SK-N-SH (cell line): ENCODE measurements at regions not wholly inside any gene's neighbourhood (a gene's known extent, or its start where the extent isn't known, plus 50 kb on each side); places are given as distances from the start of the nearest gene placed in this dataset.

ENCODE experiments used
- CTCF ChIA-PET: fragments of 300-600, 350-600 bp; formaldehyde crosslinking; extraction: SDS; loops from one replicate; lab custom pipeline; 2021; lab: Yijun Ruan, JAX
- POLR2A ChIA-PET: fragments of 350-600 bp; sonication (Branson Sonifier 250); formaldehyde crosslinking; extraction: SDS; loops from one replicate; lab custom pipeline; 2020; ENCODE audit warnings: antibody characterized with exemption, inconsistent platforms; lab: Yijun Ruan, JAX
- DNase-seq: peaks from one replicate; pipeline ENCODE4 v3.0.0; 2012
- H2AFZ ChIP-seq: fragments of 200-600 bp; sonication (generic); 2 replicates; pipeline ENCODE4 v1.8.1; 2016; ENCODE audit warnings: antibody characterized with exemption, mild to moderate bottlenecking, low read depth
- H3F3A ChIP-seq: fragments of 200-600 bp; sonication (generic); replicated peaks from 2 replicates; pipeline ENCODE3; 2016; ENCODE audit warnings: antibody characterized with exemption, mild to moderate bottlenecking; ENCODE audit not compliant: insufficient read depth
- H3K27ac ChIP-seq, 2 experiments: fragments of 200-500 bp in 1 of 2; fragments of 200-600 bp in 1 of 2; sonication (Bioruptor generic) in 1 of 2; sonication (generic), shearing (Covaris generic) in 1 of 2; 2 replicates each; pipeline versions ENCODE4 v1.5.1 to v1.6.1; 2014 to 2016; ENCODE audit warnings: low read depth in 2 of 2, inconsistent platforms in 1 of 2, low read length in 1 of 2, mild to moderate bottlenecking in 1 of 2, mixed read lengths in 1 of 2
- H3K27me3 ChIP-seq: fragments of 200-600 bp; sonication (generic), shearing (Covaris generic); 2 replicates; pipeline ENCODE4 v1.6.1; 2016; ENCODE audit warnings: mixed run types; ENCODE audit not compliant: insufficient read depth
- H3K36me3 ChIP-seq, 2 experiments: fragments of 200-500 bp in 1 of 2; fragments of 200-600 bp in 1 of 2; sonication (Bioruptor generic) in 1 of 2; sonication (generic) in 1 of 2; replicated peaks in 1 of 2; 2 replicates each; pipeline versions ENCODE3 to v1.5.1; 2014 to 2016; ENCODE audit warnings: low read length in 1 of 2, mild to moderate bottlenecking in 1 of 2; ENCODE audit not compliant: insufficient read depth in 2 of 2, control insufficient read depth in 1 of 2
- H3K4me1 ChIP-seq, 2 experiments: fragments of 200-500 bp in 1 of 2; fragments of 200-600 bp in 1 of 2; sonication (Bioruptor generic) in 1 of 2; sonication (generic), shearing (Covaris generic) in 1 of 2; 2 replicates each; pipeline versions ENCODE4 v1.5.1 to v1.6.1; 2014 to 2016; ENCODE audit warnings: low read depth in 1 of 2, low read length in 1 of 2, mixed run types in 1 of 2; ENCODE audit not compliant: insufficient read depth in 2 of 2, control insufficient read depth in 1 of 2
- H3K4me2 ChIP-seq: fragments of 200-600 bp; sonication (generic), shearing (Covaris generic); 2 replicates; pipeline ENCODE4 v1.6.1; 2017; ENCODE audit warnings: mixed run types
- H3K4me3 ChIP-seq, 2 experiments: fragments of 200-500 bp in 1 of 2; fragments of 200-600 bp in 1 of 2; sonication (Bioruptor generic) in 1 of 2; sonication (generic), shearing (Covaris generic) in 1 of 2; 2 replicates each; pipeline versions ENCODE4 v1.5.1 to v1.8.1; 2014 to 2016; ENCODE audit warnings: low read depth in 2 of 2, inconsistent platforms in 1 of 2, low read length in 1 of 2, mild to moderate bottlenecking in 1 of 2, mixed read lengths in 1 of 2, moderate library complexity in 1 of 2
- H3K79me2 ChIP-seq: fragments of 200-600 bp; sonication (generic); 2 replicates; pipeline ENCODE4 v1.8.1; 2017; ENCODE audit warnings: mild to moderate bottlenecking; ENCODE audit not compliant: insufficient read depth
- H3K9ac ChIP-seq: fragments of 200-600 bp; sonication (generic); 2 replicates; pipeline ENCODE4 v1.6.1; 2017; ENCODE audit warnings: mixed run types
- H3K9me2 ChIP-seq: fragments of 200-600 bp; sonication (generic); 2 replicates; pipeline ENCODE4 v1.6.1; 2017; ENCODE audit warnings: mixed run types
- H3K9me3 ChIP-seq: fragments of 200-600 bp; sonication (generic); 2 replicates; pipeline ENCODE4 v1.6.1; 2017; ENCODE audit warnings: mixed run types, mild to moderate bottlenecking, moderate library complexity
- H4K20me1 ChIP-seq: fragments of 200-600 bp; sonication (generic); 2 replicates; pipeline ENCODE4 v1.6.1; 2017; ENCODE audit warnings: mild to moderate bottlenecking, mixed run types; ENCODE audit not compliant: insufficient read depth
- CHD2 ChIP-seq: fragments of 150-350 bp; IDR thresholded peaks from 2 replicates; pipeline ENCODE4 v1.6.1; 2018; ENCODE audit warnings: low read length; ENCODE audit not compliant: partially characterized antibody
- FOSL2 ChIP-seq: IDR thresholded peaks from 2 replicates; pipeline ENCODE4 v1.4.0; 2012; ENCODE audit warnings: low read depth, mild to moderate bottlenecking, moderate library complexity, borderline replicate concordance
- GABPA ChIP-seq: IDR thresholded peaks from 2 replicates; pipeline ENCODE4 v1.4.0; 2012; ENCODE audit warnings: low read depth, mild to moderate bottlenecking
- IRF3 ChIP-seq: fragments of 150-350 bp; IDR thresholded peaks from 2 replicates; pipeline ENCODE4 v1.6.1; 2016; ENCODE audit warnings: mild to moderate bottlenecking, low read depth, low read length
- JUND ChIP-seq: IDR thresholded peaks from 2 replicates; pipeline ENCODE4 v1.4.0; 2012
- MXI1 ChIP-seq: IDR thresholded peaks from 2 replicates; pipeline ENCODE4 v1.6.1; 2012; ENCODE audit warnings: mild to moderate bottlenecking, low read depth, low read length, improper control_type of control experiment
- REST ChIP-seq: IDR thresholded peaks from 2 replicates; pipeline ENCODE4 v1.6.1; 2012; ENCODE audit warnings: mild to moderate bottlenecking, low read depth, low read length, moderate library complexity
- RFX5 ChIP-seq: IDR thresholded peaks from 2 replicates; pipeline ENCODE4 v1.6.1; 2012; ENCODE audit warnings: mild to moderate bottlenecking, improper control_type of control experiment, low read length
- TAF1 ChIP-seq: IDR thresholded peaks from 2 replicates; pipeline ENCODE4 v1.6.1; 2012; ENCODE audit warnings: low read depth, mild to moderate bottlenecking, low read length, moderate library complexity, borderline replicate concordance
- TCF12 ChIP-seq: IDR thresholded peaks from 2 replicates; pipeline ENCODE4 v1.4.0; 2012
- YY1 ChIP-seq: IDR thresholded peaks from 2 replicates; pipeline ENCODE4 v1.4.0; 2012; ENCODE audit warnings: low read depth, mild to moderate bottlenecking
- WGBS: methylation state at CpG from one replicate; pipeline ENCODE4 v1.1.6; 2017; ENCODE audit warnings: low lambda C conversion rate; 5-methylcytosine and 5-hydroxymethylcytosine counted together

- Histone ChIP-seq H3K27me3 (no peaks in the 10 kb centered on the region), H3K9me2 (no peaks in the 10 kb centered on the region), H3K9ac (no peak overlapping the region), H3K27ac (no peak overlapping the region)
- no peak for DNase-seq
- TF ChIP-seq MXI1 = no peak
- no peak for TF ChIP-seq JUND
- no peak for TF ChIP-seq IRF3
- TF ChIP-seq RFX5 = no peak
- no peak for TF ChIP-seq TAF1
- TF ChIP-seq REST = no peak
- TF ChIP-seq FOSL2 = no peak
- no peak for TF ChIP-seq CHD2
- TF ChIP-seq, all 33 proteins: peak for 0
- ChIA-PET CTCF (no interaction called here), POLR2A (no interaction called here)
- no peaks in the 10 kb centered on the region for H4K20me1 ChIP-seq
- 2% methylated on average over 2 of the region's 2 CpGs for WGBS
- H3K79me2 ChIP-seq = no peaks in the 10 kb centered on the region
- H2AFZ ChIP-seq = no peak overlapping the region
- H3K4me3 ChIP-seq = no peak overlapping the region
- no peaks in the 10 kb centered on the region for H3K36me3 ChIP-seq
- H3F3A ChIP-seq = no peaks in the 10 kb centered on the region
- no peak overlapping the region for H3K4me2 ChIP-seq
- H3K9me3 ChIP-seq = no peaks in the 10 kb centered on the region
- H3K4me1 ChIP-seq = no peaks in the 10 kb centered on the region
Measured at GRCh38 chr21:18467715-18468114, 64.1 kb upstream of the TMPRSS15 start.

GRCh38 chr21:18468790-18469189 lies 65.2 kb upstream of the TMPRSS15 start:
- no peak for DNase-seq
- Histone ChIP-seq H3K9ac (no peak overlapping the region), H3K4me3 (no peak overlapping the region), H4K20me1 (no peaks in the 10 kb centered on the region), H3K27ac (no peak overlapping the region), H3K4me2 (no peak overlapping the region; the same call in 1 of the 2 replicates), H3K9me3 (no peaks in the 10 kb centered on the region), H2AFZ (no peak overlapping the region), H3K9me2 (no peaks in the 10 kb centered on the region), H3K27me3 (no peaks in the 10 kb centered on the region), H3K4me1 (no peaks in the 10 kb centered on the region), H3K36me3 (no peaks in the 10 kb centered on the region), H3K79me2 (no peaks in the 10 kb centered on the region), H3F3A (no peaks in the 10 kb centered on the region)
- TF ChIP-seq TCF12 (no peak), GABPA (no peak), RFX5 (no peak), YY1 (no peak)
- WGBS = 15% methylated on average over 6 of the region's 6 CpGs
- ChIA-PET POLR2A (no interaction called here), CTCF (interaction anchor here (1.3 kb wide), 1 partner anchor 10 kb away, joined by 4 read pairs; no protein-coding TSS in a partner anchor)
